HG02884 (cell line): ENCODE measurements at regions not wholly inside any gene's neighbourhood (a gene's known extent, or its start where the extent isn't known, plus 50 kb on each side); places are given as distances from the start of the nearest gene placed in this dataset.

Experiments used
- ATAC-seq: cut with Tn5 transposase; IDR thresholded peaks from one replicate; pipeline ENCODE4 v1.9.1; 2021; ENCODE audit warnings: mild to moderate bottlenecking, moderate library complexity; ENCODE audit not compliant: unreplicated experiment

DNA sequence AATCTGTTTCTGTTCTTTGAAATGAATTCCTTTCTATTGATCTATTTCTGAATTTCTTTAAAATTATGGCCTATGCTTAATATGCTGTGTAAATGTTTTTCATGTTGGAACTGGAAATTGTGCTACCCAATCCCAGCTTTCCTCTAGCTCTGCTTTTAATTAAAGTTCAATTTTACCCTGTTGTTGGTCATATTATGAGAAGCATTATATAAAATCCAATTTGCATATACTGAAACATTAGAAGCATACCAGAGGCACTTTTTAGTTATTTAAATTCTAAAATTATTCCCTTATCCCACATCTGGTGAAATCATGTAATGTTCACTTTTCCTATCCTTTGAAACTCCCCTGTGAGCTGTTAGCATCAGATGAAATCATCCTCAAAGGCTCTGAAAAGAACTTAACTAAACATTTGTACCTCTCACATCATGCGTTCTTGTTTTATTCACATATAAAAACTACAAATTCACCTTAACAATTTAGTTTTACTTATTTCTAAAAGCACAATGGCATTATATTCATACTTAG, 160.6 kb upstream of the COL21A1 start:
- no peak for ATAC-seq

DNA sequence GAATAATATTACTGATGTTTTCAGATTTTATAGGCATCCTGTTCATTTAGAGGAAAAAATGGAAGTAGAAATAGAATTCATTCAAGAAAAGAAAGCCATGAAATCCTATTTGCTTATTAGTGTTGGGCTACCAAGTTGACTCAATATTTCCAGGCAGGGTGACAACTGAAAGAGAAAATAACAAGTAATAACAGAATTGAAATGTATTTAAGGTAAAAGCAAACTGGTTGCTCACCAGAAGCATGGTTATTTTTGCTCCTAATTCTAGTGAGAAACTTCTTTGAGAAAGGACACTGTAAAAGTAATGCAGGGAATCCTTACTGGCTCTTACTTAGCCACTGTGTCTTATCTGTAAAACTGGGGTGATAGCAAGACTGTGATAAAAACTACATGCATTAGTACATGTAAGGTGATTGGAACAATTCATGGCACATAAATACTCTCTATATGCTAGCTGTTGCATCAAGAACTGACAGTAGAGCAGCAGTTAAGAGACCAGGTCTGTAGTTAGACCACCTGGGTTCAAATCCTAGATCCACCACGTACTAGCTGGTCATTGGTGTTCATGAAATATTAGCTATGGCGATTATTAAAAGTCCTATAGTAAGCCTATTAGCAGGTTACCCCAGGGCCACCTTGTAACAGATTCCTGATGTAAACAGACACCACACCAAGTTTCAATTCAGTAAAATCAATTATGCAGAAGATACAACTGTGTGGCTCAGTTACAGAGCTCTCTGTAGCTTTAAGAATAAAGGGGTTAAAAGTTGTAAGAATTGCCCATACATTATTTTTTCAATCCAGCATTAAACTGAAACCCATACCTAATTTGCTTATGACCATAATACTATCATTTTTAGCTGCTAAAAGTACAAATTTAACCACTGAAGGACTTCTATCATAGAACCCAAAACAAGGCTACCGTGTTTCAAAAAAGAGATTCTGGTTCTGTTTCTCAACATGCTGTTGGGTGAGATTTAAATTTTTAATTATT, 159.2 kb upstream of the COL21A1 start:
- ATAC-seq: peak; percentile 72

DNA sequence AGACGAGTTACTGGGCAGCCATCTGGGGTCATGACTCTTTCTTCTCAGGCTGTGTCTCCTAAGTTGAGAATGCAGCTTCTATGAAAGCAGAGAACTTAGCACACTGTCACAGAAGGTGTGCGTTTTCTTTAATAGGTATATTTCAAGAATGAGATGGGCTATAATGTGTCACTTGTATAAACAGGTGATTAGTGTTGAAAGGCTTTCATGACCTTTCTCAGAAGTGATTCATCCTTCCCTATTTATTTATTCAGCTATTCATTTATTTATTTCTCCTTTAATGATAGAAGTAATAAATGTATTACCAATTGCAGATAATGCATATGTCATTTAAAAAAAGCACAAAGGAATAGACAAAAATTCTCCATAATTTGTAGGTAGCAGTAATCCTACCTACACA, 157.2 kb upstream of the COL21A1 start:
- no peak for ATAC-seq

DNA sequence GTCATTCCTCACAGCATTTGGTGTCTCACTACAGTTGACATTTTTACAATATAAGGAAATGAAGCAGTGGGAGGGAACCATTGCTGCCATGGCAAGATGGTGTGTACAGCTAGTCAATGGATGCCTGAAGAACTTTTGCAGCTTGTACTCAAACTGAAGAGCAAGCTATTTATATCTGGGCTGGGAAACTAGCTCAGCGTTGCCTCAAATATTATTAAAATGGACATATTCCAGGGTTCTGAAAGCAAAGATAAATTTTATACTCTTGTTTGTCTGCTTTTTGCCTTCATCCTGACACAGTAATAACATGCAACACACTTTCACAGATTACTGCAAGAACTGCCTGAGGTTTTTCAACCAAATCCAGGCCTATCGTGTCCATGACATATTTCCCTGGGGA, 156.4 kb upstream of the COL21A1 start:
- ATAC-seq: no peak

DNA sequence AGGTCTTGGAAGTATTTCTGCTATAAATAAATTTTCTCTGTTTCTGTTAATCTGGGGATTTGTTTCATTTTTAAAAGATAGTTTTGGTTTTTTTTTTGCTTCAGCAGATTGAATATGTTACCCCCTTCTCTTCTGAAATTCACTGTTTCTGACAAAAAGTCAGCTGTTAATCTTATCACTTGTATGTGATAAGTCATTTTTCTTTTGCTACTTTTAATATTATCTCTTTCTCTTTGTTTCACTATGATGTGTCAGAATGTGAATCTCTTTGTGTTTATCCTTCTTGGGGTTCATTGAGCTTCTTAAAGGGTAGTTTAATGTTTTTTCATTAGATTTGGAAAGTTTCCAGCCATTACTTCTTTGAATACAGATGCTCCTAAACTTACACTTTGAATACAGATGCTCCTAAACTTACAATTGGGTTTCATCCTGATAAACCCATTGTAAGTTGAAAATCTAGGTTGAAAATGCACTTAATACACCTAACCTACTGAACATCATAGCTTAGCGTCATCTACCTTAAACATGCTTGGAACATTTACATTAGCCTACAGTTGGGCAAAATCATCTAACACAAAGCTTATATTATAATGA, 154.2 kb upstream of the COL21A1 start:
- no peak for ATAC-seq

DNA sequence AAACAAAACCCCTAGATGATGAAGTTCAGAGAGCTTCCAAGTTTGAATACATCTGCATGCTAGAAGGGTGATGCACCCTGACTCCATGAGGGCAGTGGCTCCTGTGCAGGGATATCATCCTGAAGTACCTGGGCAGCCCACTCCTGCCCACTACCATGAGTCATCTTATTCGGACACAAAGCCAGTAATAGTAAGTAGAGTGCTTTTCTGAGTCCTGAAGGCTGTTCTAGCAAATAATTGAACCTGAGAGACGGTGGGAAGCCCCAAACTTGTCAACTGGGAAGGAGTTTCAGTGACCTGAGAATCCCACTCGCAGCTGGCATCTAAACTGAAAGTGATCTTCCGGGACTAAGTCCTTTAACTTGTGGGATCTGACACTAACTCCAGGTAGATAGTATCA, 152.9 kb upstream of the COL21A1 start:
- ATAC-seq: no peak

DNA sequence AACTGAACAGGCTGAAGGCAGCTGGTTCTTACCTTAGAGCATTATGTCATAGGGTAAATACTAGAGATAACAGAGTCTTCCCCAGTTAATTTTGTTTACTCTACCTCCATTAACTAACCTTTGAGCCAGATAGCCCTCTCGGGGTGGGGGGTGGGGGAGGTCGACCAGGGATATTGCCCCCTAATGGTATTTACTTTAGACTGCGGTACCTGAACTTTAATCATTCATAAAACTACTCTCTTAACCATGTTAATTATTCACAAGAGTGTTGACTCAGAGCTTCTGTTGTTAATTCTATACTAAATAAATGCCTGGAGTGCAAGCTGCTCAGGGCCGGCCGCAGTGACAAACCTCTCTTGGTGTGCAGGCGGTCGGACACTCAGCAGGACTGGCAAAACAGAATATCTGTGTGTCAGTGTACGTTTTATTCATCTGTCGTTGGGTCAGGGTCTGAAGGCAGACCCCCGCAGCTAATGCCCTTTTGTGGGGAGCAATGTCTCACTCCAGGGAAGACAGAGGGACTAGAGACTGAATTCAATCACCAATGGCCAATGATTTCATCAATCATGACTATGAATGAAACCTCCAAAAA, 152.4 kb upstream of the COL21A1 start:
- ATAC-seq: no peak

DNA sequence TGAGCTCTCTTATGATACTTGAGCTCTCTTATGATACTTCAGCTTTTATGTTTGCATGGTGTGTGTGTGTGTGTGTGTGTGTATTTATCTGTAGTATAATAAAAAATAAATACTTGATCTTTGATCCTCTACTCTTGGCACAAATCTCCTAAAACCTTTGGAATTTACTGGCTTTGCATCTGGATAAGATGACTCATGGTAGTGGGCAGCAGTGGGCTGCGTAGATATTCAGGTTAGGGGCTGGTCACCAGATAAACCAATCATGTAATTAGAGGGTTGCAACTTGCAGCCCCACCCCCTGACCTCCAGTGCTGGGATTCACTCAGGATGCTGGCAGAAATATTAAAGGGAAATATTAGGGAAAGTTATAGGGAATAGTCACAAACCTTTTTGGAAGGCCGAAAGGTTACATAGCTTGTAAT, 151.9 kb upstream of the COL21A1 start:
- no peak for ATAC-seq

DNA sequence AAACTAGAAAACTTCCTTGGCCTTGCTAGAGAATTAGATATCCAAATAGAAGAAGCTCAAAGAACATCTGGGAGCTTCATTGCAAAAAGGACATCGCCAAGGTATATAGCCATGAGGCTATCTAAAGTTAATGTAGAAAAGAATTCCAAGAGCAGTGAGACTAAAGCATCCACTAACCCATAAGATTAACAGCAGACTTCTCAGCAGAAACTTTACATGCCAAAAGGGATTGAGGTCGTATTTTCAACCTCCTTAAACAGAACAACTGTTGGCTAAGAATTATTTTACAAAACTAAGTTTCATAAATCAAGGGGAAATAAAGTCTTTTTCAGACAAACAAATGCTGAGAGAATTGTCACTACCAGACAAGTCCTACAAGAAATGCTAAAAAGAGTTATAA, 149.1 kb upstream of the COL21A1 start:
- ATAC-seq: no peak

DNA sequence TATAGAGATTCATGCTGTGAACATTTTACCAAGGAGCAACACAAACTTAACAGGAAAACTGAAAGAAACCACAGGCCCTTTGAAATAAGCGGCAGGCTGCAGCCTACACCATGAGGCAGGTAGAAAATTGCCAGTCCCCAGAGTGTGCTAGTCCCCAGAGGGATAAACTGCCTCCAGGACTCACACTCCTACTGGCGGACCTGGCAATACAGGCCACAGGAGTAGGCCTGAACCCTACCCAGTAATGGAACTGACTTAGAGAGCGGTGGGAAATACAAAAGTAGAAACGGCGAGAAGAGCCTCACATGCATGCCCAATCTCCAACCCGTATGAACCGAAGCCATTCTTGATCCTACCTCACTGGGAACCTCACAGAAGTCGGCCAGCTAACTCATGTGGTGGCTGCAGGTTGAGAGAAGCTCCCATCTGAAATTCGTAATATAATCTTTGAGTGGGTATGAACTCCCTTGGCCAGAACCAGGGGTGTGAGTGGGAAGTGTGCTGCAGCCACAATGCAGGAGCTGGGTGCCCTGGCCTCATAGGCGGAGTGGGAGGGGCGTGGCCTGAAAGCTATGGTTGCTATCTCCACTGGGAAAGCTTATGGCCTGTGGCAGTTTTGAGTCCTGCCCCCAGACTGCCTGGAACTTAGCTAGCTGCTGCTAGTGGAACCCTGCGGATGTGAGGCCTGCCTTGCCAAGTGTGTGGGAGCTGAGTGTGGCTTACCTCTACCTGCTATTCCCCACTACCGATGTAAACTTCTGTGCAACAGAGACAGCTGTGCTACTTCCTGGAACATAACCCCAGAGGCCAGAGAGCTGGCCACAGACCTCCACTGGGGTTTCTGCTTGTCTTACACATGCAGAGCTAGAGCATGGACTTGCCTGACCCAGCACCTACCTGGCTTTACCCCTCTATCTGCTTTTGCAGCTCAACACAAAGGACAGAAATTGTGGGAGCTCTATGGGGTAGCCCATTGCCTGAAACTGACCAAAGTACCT, 146.5 kb upstream of the COL21A1 start:
- no peak for ATAC-seq

DNA sequence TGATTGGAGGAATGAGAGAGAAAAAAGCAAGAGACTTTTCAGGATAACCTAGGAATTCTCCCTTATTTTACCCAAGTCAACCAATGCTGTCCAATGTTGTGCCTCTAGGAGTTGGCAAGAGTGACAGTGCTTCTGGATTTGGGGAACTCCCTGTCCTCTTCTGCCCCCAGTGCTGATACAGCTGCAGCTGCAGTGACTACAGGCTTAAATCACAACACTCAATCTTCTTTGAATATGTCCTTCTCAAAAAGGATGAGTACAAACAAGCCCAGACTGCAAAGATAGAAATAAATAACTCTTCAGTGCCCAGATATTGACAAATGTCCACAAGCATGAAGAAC, 141.0 kb upstream of the COL21A1 start:
- no peak for ATAC-seq

DNA sequence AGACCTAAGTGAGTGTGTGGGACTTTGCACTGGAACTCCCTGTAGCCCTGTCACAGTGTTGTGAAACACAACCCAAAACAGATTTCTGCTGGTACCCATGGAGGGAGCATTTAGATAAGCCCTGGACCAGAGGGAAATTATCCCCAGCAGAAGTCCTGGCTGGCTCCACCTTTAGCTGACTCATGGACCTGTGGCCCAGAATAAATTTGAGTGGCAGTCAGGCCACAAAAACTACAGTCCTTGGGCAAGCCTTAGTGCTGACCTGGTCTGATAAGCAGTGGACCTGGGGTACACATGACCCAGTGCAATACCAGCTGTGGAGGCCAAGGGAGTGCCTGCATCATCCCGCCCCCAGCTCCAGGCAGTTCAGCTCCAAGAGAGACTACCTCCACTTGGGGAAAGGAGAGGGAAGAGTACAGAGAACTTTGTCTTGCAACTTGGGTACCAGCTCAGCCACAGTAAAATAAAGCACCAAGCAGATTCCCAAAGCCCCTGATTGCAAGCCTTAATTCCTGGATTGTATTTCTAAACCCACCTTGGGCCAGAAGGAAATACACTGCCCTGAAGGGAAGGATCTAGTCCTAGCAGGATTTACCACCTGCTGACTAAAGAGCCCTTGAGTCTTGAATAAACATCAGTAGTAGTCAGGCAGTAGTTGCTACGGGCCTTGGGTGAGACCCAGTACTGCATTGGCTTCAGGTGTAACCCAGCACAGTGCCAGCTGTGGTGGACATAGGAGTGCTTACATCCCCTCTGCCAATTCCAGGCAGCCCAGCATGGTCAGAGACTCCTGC, 140.4 kb upstream of the COL21A1 start:
- ATAC-seq: no peak

DNA sequence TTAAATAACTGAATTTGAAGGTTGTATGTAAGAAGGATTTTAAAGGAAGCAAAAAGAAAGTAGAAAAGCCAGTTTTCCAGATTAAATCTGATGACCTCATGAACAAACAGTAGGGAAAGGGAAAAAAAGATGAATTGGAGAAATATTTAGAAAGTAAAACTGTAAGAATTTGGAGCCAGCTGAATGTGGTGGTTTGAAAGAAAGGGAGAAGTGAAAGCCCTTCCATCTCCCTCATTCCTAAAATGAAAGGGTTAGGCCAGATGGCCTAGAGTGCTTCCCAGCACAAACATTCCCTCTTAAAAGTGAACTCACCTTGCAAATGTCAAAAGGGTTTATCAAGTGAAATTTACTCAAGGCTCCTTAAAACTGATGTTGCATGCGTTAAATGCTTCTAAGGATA, 139.3 kb upstream of the COL21A1 start:
- no peak for ATAC-seq

DNA sequence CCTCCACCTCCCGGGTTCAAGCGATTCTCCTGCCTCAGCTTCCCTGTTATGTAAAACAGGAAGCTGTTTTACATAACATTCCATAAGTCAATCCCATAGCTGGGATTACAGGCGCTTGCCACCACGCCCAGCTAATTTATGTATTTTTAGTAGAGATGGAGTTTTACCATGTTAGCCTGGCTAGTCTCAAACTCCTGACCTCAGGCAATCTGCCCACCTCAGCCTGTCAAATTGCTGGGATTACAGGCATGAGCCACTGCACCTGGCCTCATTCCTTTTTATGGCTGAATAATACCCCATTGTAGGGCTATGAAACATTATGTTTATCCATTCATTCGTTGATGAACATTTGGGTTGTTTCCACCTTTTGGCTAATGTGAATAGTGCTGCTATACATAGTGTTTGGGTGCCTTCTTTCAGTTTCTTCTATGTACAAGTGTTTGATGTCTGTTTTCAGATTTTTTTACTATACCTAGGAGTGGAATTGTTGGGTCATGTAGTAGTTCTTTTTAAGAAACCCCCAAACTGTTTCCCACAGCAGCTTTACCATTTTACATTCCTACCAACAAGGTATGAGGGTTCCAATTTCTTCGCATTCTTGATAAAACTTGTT, 138.7 kb upstream of the COL21A1 start:
- no peak for ATAC-seq

DNA sequence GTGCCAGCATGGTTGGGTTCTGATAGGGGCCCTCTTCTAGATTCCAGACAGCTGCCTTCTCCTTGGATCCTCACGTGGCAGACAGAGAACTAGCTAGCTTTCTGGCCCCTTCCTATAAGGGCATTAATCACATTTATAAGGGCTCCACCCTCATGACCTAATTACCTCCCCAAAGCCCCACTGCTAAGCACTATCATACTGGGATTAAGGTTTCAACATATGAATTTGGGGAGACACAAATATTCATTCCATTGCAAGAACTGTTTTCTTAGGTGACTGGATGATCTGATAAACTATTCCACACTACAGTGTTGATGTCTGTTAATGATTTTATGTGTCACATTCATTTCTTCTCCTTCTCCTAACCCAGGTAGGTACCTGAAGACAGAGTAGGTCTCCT, 135.8 kb upstream of the COL21A1 start:
- ATAC-seq: no peak

DNA sequence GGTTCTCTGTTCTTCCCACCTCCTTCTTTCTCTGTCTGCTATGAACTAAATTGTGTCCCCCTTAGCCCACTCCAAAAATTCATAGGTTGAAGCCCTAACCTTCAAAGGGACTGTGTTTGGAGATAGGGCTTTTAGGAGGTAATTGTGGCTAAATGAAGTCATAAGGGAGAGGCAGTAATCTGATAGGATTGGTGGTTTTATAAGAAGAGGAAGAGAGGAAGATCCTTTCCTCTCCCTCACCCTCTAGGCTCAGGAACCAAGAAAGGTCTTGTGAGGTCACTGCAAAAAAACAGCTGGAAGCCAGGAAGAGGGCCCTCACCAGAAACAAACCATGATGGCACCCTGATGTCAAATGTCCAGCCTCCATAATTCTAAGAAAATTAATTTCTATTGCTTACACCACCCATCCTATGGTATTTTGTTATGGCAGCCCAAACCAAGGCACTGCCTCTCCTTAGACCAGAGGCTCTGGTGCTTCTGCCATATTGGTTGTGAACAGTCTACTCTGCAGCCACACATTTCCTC, 135.1 kb upstream of the COL21A1 start:
- no peak for ATAC-seq

DNA sequence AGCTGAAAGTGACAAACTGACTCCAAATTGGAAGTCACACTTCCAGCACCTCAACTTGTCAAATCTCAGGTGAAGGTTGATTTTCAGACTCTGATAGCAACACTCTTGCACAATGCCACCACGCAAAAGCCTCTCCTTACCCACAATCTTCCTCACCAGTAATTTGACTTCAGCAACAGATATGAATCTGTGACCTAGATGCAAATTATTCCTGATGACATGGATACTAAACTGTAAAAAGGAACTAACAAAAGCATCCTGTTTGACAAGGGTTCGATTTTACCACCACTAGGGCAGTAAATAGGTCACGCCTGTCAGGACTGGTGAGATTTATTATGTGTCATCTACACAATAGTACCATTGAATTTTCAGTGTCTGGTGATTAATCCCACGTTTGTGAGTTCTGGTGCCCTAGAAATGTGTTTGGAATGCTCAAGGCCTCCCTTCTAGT, 134.4 kb upstream of the COL21A1 start:
- no peak for ATAC-seq

DNA sequence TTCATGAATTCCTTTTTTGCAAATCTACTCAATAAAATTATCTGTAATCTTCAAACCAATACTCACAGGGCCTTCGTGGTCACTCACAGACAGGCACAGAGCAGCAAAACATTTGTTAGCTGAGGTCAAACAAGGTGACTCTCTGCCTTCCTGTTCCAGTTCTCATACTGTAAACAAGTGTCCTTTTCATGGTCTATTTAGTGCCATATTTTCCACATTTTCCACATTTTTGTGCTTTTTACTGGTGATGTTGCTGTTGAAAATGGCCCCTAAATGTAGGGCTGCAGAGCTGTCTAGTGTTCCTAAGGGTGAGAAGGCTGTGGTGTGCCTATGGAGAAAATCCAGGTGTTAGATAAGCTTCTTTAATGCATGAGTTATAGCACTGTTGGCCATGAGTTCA, 133.1 kb upstream of the COL21A1 start:
- ATAC-seq: no peak

DNA sequence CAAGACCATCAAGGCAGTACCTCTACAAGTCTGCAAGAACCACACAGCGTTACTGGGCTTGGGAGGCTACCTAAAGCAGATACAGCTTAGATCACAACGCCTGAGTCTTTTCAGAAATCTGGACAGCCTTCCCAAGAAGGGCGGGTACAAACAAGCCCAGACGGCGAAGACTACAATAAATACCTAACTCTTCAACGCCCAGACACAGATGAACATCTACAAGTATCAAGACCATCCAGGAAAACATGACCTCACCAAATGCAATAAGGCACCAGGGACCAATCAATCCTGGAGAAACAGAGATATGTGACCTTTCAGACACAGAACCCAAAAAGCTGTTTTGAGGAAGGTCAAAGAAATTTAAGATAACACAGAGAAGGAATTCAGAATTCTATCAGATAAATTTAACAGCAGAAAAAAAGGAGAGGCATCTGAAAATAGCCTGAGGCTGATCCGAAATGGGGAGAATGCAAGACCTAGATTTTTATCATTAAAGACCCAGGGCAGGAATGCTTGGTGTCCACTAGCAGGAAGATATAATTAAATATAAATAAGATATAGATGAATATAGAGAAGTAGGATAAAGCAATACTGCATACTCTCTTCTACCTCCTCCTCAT, 131.7 kb upstream of the COL21A1 start:
- no peak for ATAC-seq
